Posterior vena cava (tissue), 2 donors: ENCODE measurements at regions not wholly inside any gene's neighbourhood (a gene's known extent, or its start where the extent isn't known, plus 50 kb on each side); places are given as distances from the start of the nearest gene placed in this dataset.

Experiments
- DNase-seq: peaks from one replicate; pipeline ENCODE4 v3.0.0-alpha.2; 2020; ENCODE audit warnings: low spot score
- intact Hi-C, 2 donors: fragments of 100-400 bp; cut with DNase I; formaldehyde crosslinking; loops; one replicate each; pipeline versions ENCODE4 v1.14.1 to v1.14.2; 2022 to 2023
- donor health status: DM: yes; HTN: yes; CAD: no.
- donor health status: DM: yes; HTN: yes; CAD: no.

DNA sequence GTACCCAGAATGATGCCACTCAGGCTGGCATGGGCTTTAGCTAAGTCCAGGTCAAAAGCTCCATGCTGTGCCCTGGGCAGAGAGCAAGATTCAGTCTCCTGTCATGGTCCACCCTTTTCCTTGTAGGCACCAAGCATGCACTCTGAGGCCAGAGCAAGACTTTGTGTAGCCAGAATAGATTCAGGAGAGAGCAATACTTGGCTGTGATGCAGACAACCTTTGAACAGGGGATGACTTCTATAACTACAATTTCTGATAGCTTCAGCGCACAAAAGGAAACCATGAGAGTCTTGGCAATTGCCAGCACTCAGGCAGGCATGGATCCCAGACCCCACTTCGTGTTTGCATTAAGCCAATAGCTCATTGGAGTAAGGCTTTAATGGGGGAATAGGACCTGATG, 510.6 kb downstream of the RAB28 start:
- DNase-seq = no peak
- intact Hi-C loops = no loop called here

DNA sequence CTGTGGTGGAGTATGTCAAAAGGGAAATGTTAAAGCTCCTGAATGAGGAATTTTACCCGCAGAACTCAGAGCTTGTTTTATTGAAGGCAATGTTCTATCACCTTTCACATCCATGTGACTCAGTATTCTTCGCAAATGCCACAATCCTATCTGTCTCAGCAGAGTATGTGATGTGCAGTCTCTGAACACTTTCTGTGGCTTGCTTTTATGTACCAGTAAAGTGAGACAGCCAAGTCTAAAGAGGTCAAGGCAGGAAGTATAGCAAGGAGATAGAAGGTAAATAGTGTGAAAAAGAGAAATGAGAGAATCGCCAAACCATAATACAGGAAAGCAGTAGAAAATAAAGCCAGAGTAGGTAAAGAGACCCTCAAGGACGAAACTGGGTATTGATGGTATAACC, 515.8 kb downstream of the RAB28 start:
- no peak for DNase-seq
- intact Hi-C loops = no loop called here

DNA sequence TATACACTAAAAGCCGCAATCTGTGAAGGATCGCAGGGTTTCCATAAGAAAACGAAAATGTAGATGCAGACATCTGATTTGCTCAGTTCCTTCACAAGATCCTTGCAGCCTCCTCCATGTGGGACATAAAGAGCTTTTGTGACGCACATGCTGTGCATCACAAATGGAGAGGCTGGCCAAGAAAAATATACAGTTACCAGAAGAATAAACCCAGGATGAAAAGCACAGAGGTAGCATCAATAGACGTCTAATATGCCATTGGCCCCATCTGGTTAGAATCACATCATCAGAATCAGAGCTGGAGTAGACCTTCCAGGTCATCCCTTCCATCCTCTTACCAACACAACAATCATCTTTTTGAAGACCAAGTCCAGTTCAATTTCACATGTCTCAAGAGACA, 517.4 kb downstream of the RAB28 start:
- DNase-seq = no peak
- intact Hi-C loops = no loop called here

DNA sequence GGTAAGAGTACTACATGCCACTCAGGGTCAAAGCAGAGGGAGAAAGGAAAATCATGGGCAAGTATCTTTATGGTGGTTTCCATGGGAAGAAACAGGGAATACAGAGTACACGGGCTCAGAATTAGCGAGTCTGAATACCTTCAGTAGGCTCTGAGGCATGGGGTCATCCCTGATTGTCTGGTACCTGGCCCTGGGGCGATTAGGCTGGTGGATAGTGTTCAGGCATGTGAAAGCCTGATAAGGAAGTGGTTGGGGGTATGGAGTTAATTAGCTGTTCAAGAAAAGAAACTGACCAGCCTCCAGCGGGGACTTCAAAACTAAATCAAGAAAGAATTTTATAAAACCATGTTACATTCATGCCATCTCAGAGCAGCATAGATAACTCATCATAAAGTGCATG, 518.8 kb downstream of the RAB28 start:
- intact Hi-C loops = no loop called here
- no peak for DNase-seq

DNA sequence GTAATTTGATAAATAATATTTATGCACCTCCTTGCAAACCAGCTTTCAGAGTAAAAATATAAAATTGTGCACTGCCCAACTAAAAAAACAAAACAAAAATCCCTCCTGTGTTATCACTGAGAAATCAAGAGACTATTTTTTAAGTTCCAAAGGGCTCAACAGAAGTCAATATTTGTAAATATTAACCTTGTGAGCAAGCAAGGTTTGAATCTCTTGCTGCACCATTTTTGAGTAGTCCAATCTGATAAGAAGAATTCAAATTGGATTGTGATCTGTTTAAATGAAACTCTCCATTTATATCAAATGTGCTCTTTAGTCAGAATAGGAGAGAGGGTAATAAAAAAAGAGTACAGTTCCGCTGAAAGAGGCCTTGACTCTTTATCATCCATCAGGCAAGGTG, 520.2 kb downstream of the RAB28 start:
- intact Hi-C loops = no loop called here

DNA sequence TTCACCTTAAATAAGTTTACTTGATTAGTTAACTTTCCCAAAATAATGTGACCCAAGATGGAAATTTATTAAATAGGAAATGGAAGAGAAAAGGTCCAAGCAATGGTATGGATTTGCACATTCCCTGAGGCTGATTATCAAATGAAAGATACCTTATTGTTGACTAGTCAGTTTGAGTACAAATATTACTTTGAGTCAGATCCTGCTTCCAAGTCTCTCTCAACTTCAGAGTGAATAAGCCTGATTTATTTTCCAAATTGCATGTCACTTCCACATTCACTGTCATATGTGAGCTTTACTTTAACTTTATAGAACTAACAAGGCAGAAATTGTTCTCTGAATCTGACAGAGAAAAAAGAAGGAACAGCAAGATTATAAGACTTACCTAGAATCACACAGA, 520.8 kb downstream of the RAB28 start:
- no peak for DNase-seq
- intact Hi-C loops = no loop called here

More for the DNA sequence above, 520.2 kb downstream of the RAB28 start:
- DNase-seq = no peak

DNA sequence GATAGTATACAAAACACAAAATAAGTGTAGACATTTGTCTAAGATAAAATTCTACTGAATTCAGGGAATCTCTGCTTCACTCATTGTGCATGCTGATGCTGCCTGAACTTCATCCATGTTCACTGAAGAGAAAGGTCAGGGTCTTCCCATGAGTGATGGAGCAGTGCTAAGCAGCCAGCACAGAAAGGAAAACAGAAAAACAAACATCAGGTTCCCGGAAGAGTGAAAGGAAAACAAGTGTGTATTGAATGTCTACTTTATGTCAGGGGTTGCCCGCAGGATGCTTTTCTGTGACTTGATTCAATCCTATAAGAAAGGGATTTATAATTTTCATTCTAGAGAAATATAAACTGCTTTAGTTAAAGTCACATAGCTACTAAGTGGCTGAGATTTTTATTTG, 522.4 kb downstream of the RAB28 start:
- DNase-seq = no peak
- intact Hi-C loops = no loop called here

DNA sequence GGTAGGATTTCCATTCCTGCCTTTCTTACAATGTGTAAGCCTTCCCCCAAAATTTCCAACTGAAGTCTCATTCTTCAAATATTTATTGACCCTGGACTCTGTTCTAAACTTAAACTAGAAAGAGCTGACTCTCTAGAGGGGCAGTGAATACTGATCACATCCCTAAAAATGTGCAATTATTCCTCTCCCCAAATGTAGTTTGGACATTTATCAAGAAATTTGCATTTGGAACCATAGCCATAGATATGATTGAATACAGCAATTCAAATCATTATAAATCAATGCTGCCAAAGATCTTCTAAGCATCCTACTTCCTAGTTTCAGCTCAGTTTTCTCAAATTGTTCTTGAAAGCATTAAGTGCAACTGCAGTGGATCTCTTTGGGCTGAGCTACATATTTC, 525.7 kb downstream of the RAB28 start:
- DNase-seq = no peak
- intact Hi-C loops = no loop called here

DNA sequence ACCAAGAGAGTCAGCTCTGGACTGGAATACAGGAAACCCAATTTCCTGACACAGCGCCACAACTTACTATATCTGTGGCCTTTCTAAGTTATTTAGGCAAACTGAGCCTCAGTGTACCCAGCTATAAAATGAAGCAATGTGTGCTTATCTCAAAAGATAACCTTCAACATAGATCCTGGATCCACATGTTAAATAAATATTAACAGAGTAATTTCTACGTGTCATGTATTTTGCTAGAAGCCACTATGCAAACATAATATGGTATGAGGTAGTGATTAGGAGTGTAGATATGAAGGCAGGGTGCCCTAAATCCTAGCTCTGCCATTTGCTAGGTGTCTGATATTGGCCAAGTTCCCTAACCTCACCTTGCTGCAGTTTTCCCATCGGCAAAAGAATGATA, 527.0 kb downstream of the RAB28 start:
- intact Hi-C loops = no loop called here
- no peak for DNase-seq

DNA sequence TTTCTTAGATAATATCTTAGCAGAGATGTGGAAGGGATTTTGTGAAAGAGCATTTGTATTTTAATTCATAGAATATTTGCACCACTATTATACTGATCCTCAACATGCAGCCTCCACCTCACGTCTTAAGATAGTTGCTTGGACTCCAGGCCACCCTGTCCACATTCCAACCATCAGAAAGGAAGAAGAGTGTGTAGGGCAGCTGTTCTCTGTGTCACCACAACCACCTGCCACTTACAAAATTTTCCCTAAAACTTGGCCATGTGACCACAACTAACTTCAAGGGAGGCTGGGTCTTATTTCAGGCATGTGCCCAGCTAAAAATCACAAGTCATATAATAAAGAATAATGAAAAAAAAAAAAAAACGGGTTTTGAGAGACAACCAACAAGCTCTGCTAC, 528.1 kb downstream of the RAB28 start:
- no peak for DNase-seq
- intact Hi-C loops = no loop called here

DNA sequence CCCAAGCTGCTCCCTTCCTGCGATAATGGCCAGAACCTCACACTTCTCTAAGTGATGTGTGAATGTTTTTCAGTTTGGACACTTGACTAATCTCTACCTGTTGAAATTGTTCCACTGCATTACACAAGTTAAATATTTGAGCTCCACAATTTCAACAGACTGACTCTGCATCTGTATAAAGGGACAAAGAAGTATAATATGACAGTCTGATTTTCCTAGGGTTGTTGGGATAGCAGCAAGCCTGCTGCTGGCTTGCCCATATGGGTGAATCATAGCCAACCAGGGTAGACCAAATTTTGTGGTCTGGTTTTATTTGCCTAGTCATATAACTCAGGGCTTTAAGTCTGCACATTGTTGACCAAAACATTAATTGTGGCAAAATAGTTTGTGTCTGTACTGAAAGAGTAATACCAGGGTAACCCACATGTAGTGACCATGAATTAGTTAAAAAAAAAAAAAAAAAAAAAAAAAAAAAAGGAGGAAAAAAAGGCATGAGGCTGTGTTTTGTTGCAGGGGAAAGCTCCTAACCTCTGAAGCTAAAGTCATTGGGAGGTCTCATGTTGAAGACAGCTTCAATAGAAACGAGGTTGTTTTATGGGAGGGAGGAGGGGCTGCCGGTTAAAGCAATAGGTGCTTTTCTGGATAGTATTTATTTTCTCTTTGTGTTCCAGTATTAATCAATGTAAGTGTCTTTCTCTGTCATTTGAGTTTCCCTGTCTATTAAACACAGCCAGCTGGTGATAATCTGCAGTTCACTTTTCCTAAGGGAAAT, 534.2 kb downstream of the RAB28 start:
- DNase-seq = no peak
- intact Hi-C loops = no loop called here

DNA sequence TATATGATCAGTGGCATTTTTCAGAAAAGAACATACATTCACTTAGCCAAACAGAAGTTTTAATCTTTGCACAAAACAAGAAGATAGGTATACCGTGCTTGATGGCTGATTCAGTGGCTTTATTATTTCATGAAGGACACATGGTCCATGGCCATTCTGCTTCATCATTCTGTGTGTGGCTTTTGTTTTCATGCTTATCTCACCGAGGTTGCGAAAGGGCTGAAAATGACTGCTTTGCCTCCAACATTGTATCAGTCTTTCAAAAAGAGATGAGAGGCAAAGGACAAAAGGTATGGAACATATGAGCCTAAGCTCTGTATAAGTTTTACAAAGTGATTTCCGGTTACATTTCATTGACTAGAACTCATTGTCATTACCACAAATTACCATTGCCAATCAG, 541.1 kb downstream of the RAB28 start:
- intact Hi-C loops = no loop called here

DNA sequence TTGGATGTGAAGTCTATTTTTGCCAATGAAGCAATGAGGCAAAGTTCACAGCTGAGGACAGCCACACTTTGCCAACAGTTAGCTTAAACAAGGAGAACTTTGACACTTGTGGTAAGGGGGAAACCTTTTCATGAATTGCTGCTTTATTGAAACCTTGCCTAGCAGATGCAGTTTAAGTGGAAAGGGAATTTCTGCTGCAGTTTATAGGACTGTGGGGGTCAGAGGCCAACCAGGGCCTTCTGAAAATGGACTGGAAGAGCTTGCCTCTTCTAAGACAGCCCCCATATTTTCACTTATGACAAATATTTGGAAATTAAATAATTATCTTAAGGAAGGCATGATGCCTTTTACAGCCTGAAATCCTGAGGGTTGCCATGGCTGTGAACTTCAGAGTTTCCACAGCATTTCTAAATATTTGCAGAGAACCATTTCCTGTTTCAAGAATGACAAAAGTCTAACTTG, 550.3 kb downstream of the RAB28 start:
- no peak for DNase-seq
- intact Hi-C loops = no loop called here

More for the DNA sequence above, 541.1 kb downstream of the RAB28 start:
- no peak for DNase-seq

DNA sequence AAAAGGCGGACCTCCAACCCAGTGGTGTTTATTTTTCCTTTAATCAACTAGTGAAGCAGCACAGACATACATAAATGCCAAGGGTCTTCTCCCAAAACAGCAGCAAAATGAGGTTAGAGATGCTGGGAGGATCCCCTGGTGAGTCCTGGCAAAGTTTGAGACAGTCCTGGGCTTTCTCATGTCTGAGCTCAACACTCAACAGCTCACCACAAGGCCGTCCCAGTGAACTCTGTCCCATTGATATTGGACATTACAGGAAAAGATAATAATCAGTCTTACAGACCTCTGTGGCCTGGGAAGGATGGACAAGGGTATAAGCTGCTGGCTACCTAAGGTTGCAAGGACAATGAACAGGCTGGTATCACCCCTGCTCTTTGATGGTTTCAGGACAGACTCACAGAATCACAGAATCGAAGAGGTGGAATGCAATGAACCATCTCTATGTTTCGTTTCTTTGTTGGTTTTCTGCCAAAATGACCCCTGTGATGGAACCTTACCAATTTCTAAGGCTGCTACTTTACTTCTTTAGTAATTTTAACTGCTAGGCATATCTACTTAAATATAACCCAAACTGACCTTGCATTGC, 551.8 kb downstream of the RAB28 start:
- DNase-seq = no peak
- intact Hi-C loops = no loop called here

DNA sequence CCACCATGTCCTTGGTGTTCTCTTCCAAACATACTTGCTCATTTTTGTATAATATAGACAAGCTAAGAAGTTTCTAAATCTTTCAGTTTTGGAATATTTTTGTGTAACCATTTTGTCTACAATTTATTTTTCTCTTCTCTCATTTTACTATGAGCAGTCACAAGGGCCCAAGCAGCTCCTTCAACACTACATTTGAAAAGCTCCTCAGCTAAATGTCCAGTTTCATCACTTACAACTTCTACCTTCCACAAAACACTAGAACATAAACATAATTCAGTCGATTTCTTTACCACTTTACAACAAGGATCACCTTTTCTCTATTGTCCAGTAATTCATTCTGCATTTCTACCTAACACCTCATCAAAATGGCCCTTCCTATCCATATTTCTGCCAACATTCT, 554.4 kb downstream of the RAB28 start:
- intact Hi-C loops = no loop called here
- no peak for DNase-seq

DNA sequence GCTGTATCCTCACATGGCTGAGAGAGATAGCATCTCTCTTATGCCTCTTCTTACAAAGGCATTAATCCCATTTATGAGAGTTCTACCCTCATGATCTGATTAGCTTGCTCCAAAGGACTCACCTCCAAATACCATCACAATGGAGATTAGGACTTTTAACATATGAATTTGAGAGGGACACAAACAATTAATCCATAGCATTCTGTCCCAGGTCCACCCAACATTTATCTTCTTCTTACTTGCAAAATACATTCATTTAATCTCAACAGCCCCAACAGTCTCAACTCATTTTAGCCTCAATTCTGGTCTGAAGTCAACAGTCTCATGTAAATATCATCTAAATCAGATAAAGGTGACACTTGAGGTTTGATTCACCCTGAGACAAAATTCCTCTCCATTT, 555.4 kb downstream of the RAB28 start:
- intact Hi-C loops = no loop called here
- no peak for DNase-seq

DNA sequence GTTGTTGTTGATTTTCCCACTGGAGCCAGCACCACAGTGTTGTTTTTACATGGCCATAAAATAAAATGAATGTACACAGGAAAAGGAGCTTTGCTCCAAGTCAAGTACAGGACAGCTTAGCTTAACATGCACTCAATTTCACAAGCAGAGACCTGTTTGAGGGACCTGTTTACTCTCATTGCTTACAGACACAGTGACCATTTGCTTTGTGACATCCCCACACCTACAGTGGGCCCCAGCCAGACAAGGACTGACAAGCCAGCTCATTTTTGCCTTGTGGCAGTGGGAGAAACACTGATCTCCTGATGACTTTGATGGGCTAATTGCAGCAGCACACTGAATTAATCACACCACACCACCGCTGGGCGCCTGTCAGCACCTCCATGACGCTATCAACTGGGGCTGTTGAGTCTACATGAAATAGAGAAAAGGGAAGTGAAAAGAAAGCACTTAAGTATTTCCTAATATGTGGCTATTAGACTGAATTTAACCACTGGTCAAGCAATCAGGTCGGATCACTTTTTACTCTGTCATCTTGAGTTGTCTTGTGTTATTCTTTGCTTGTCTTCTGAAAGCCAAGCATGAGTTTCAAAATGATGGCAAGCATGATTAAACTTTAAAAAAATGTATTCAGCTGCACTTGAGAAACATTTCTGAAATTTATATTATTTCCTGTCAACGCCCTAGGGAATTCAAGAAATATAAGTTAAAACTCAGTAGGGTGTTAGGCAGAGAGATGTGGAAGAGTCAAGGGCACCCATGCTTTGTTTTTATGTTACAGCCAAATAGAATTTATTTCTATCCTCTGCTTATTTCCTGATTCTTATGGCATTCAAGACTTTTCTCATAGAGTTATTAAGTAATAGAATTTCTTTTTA, 557.7 kb downstream of the RAB28 start:
- intact Hi-C loops = no loop called here
- DNase-seq = no peak

DNA sequence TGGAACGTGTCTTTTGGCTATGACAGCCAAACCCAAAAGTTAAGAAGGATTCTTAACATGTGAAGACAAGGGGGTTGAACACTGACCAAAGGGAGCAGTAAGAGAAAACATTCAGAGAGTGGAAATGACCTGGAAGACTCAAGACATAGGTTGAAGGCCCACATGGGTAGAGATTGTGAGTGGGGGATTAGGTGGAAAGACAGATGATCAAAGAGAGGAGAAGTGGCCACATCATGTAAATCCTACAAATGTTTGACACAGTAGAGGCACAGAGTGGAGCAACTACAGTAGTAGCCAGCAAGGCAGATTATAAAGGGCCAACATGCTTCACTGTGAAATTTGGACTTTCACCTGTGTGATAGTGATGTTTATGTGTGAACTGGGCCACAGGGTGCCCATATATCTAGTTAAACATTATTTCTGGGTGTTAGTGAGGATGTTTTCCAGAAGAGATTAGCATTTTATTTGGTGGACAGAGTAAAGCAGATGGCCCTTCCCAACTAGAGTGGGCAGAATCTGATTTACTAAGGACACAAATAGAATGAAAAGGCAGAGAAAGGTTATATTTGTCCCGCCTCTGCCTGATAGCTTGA, 559.3 kb downstream of the RAB28 start:
- DNase-seq = no peak
- intact Hi-C loops = no loop called here

DNA sequence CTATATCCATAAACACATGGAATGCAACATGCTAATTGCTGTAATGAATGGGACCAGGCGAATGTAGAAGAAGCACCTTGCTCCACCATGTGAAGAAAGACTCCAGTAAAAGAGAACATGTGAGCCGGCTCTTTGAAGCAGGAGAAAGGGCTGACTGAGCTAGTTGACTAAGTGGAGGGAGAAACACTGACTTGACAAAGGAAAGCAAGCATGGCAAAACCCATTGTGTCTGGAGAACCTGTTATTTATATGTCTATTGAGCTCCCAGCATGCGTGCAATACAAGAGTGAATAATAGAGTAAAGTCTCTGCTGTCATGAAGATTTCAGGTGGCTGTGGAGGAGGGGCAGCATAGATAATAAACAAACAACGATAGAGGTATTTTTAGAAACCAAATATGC, 559.9 kb downstream of the RAB28 start:
- no peak for DNase-seq
- intact Hi-C loops = no loop called here

DNA sequence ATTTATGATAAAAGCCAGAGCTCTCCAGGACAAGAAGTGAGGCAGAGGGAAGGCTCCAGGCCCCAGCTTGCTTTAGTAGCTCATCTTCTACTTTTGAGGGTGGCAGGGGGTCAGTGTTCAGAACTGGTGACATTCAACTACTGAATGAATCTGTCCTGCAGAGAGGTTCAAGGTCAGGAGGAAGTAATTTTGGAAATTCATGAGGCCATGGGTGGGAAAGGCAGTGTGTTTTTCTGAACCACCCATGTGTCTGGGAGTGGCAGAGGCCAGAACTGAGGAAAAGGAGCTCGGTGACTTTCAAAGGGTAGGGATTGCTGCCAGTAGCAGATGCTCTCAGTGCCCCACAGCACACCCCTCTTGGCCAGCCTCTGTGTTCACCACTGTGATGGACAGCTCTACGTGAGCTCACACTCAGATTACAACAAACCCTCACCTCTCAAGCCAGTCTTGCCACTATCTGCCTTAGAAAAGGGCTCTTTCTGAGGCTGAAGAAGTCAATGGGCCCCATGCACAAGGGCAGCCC, 571.2 kb downstream of the RAB28 start:
- intact Hi-C loops = no loop called here
- no peak for DNase-seq
